ENCODE measurements at regions not wholly inside any gene's neighbourhood (a gene's known extent, or its start where the extent isn't known, plus 50 kb on each side); places are given as distances from the start of the nearest gene placed in this dataset.
"Not testable (repeated sequence)": the region's sequence is repeated elsewhere in the genome, so short reads cannot be mapped to it uniquely, and the experiment has no call there.

DNA sequence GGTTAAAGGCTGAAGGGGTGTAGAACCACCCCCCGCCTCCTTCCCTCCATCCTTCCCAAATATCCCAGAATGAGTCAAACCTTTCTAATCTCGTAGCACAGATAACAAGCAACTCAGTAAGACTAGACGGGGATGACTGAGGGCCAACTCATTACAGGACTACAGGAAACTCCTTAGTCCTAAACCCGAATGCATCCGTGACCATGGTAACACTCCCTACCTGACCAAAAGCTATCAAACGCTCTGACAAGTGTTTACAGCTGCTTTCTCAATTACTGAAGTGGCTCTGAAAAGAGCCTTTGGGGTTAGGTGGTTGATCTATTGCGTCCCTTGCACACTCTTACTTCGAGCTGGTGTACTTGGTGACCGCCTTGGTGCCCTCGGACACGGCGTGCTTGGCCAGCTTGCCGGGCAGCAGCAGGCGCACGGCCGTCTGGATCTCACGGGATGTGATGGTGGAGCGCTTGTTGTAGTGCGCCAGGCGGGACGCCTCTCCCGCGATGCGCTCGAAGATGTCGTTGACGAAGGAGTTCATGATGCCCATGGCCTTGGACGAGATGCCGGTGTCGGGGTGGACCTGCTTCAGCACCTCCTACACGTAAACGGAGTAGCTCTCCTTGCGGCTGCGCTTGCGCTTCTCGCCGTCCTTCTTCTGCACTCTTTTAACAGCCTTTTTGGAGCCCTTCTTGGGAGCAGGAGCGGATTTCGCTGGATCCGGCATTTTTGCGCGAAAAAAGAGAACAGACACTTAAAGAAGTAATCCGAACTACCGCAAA, 67.4 kb downstream of the FAM72B start:
- DNase-seq (ENCODE audit: low spot score), result not testable (repeated sequence)

DNA sequence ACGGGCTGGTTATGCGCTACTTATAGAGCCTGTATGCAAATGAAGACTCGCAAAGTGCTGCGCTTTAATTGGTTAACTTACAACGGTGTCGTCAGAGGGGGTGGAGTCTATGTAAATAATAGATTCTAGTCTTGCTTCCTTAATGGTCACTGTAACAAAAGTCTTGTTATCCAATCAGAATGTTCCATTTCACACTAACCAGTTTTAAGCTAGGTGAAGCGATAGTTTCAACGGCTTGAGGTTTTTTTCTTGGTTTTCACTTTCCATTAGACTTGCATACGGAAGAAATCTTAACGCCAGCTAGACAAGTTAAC, 66.9 kb downstream of the FAM72B start:
- not testable (repeated sequence) for DNase-seq (ENCODE audit: low spot score)

DNA sequence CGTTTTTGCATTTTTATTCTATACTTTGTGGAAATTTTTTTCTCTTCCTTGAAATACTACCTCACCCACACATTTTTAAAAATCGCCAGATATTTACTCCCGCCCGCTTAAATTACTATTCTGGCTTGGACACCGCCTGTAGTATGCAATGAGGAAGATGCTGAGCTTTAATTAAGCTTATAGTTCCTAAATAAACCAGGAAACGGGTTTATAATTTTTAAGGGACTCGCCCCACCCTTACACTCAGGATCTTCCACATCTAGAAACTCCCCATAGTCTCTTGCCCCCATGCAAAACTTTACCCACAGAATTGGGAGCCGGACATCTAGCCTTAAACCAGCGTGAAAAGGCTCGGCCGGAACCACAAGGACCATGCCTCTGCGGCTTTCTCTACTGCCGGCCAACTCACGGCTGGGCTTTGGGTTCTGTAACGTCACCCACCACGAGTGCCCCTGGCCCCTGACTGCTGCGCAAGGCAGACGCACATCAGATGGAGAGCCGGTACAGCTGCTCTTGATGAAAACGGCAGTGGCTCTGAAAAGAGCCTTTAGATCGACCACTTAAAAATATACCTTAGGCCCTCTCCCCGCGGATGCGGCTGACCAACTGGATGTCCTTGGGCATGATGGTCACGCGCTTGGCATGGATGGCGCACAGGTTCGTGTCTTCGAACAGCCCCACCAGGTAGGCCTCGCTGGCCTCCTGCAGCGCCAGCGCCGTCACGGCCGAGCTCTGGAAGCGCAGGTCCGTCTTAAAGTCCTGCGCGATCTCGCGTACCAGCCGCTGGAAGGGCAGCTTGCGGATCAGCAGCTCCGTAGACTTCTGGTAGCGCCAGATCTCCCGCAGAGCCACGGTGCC, 66.3 kb downstream of the FAM72B start:
- DNase-seq (ENCODE audit: low spot score), result not testable (repeated sequence)
